Gastroesophageal sphincter (tissue), 4 donors: ENCODE measurements at regions not wholly inside any gene's neighbourhood (a gene's known extent, or its start where the extent isn't known, plus 50 kb on each side); places are given as distances from the start of the nearest gene placed in this dataset.

Experiments used
- ATAC-seq: fragments of 150-250 bp; one replicate; pipeline ENCODE4 v1.9.1; 2016; ENCODE audit warnings: mild to moderate bottlenecking, moderate library complexity
- H3K27ac ChIP-seq, 4 donors: fragments of 200-600 bp; sonication (generic) in 3 of 4; 1 replicate in 3 of 4; 2 replicates in 1 of 4; pipeline ENCODE4 v1.5.1; 2016 to 2019
- H3K27me3 ChIP-seq: fragments of 200-600 bp; sonication (generic); one replicate; pipeline ENCODE4 v1.5.1; 2019
- H3K36me3 ChIP-seq, 2 donors: fragments of 200-600 bp; sonication (generic); one replicate each; pipeline ENCODE4 v1.5.1; 2019; ENCODE audit warnings: control low read depth in 1 of 2
- H3K4me1 ChIP-seq, 3 donors: fragments of 200-600 bp; sonication (generic); 1 replicate in 2 of 3; 2 replicates in 1 of 3; pipeline ENCODE4 v1.5.1; 2016 to 2019; ENCODE audit warnings: control low read depth in 2 of 3
- H3K4me3 ChIP-seq, 2 donors: fragments of 200-600 bp; sonication (generic); one replicate each; pipeline ENCODE4 v1.5.1; 2019; ENCODE audit warnings: mild to moderate bottlenecking in 1 of 2, moderate library complexity in 1 of 2
- H3K9me3 ChIP-seq, 3 donors: fragments of 200-600 bp; sonication (generic); one replicate each; pipeline ENCODE4 v1.5.1; 2017 to 2019; ENCODE audit warnings: control low read depth in 2 of 3
- EP300 ChIP-seq: sonication (generic); formaldehyde crosslinking; IDR thresholded peaks from one replicate; pipeline ENCODE4 v1.6.1; 2017; ENCODE audit warnings: antibody characterized with exemption, mild to moderate bottlenecking
- POLR2A ChIP-seq, 2 donors: fragments of 450-650 bp; IDR thresholded peaks; one replicate each; pipeline ENCODE4 v1.6.1; 2017; ENCODE audit warnings: antibody characterized with exemption in 2 of 2, mild to moderate bottlenecking in 2 of 2, moderate library complexity in 1 of 2
- POLR2AphosphoS5 ChIP-seq: sonication (generic); formaldehyde crosslinking; IDR thresholded peaks from one replicate; pipeline ENCODE4 v1.6.1; 2017; ENCODE audit warnings: antibody characterized with exemption
- WGBS, 2 donors: methylation state at CpG; one replicate each; pipeline ENCODE4 v1.1.5; 2018; ENCODE audit warnings: low coverage in 1 of 2; 5-methylcytosine and 5-hydroxymethylcytosine counted together
- TF ChIP-seq, protein P1 (sequence below), 4 experiments: fragments of 200-600 bp in 2 of 4; fragments of 450-650 bp in 2 of 4; sonication (generic) in 1 of 4; IDR thresholded peaks; one replicate each; pipeline ENCODE4 v1.5.1; 2017 to 2019; ENCODE audit warnings: antibody characterized with exemption in 4 of 4, mild to moderate bottlenecking in 2 of 4, moderate library complexity in 2 of 4

DNA sequence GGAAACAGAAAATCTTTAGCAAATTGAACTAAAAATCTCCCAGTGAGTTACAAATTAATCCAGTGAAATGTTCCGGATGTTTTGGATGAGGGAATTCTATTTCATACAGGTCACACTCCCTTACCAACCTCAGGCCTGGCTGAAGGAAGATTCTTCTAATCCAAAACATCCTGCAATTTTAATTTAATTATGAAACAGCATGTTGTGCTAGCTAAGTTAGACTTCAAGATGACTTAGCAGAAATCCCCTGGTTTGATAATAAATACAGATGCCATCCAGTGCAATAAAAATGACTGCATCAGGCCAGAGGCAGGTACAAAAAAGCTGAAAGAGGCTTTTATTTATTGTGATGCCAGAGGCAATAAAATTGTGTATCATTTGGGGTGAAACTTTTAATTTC lies 96.7 kb upstream of the CLDN10 start:
- H3K27me3 ChIP-seq: peaks cover 15% of the 10 kb centered on the region
- WGBS, 2 donors: 56 to 57% methylated on average over 1 of the region's 1 CpG
- no peak overlapping the region for H3K4me3 ChIP-seq
- H3K4me1 ChIP-seq: no peaks in the 10 kb centered on the region
- TF ChIP-seq, protein P1, sequence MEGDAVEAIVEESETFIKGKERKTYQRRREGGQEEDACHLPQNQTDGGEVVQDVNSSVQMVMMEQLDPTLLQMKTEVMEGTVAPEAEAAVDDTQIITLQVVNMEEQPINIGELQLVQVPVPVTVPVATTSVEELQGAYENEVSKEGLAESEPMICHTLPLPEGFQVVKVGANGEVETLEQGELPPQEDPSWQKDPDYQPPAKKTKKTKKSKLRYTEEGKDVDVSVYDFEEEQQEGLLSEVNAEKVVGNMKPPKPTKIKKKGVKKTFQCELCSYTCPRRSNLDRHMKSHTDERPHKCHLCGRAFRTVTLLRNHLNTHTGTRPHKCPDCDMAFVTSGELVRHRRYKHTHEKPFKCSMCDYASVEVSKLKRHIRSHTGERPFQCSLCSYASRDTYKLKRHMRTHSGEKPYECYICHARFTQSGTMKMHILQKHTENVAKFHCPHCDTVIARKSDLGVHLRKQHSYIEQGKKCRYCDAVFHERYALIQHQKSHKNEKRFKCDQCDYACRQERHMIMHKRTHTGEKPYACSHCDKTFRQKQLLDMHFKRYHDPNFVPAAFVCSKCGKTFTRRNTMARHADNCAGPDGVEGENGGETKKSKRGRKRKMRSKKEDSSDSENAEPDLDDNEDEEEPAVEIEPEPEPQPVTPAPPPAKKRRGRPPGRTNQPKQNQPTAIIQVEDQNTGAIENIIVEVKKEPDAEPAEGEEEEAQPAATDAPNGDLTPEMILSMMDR (IDR thresholded peaks at IDR 0.05): no peak
- TF ChIP-seq EP300 (no peak), POLR2AphosphoS5 (no peak), POLR2A (IDR thresholded peaks at IDR 0.05) (no peak)
- H3K36me3 ChIP-seq: no peaks in the 10 kb centered on the region
- peaks cover 0 to 14% (median 0%) of the 10 kb centered on the region in 3 donors for H3K9me3 ChIP-seq
- no peak overlapping the region for H3K27ac ChIP-seq
- no peak for ATAC-seq

DNA sequence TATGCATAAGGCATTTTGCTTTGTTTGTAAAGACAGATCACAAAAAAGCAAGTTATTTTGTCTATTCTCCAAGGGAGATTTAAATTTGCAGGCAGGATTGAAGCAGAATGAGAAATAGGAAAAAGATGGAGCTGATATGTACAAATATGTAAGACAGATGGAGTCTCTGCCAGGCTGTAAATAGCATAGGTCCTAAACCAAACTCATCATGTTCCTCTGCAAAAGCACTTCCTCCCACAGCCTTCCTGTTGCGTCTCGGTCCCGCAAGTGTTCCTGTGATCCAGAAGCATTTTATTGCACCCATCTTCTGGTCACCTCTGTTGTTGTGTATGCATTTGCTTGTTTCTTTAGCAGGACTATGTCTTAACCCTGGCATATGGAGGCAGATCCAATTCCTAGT lies 95.7 kb upstream of the CLDN10 start:
- H3K36me3 ChIP-seq: no peaks in the 10 kb centered on the region
- 38 to 52% methylated on average over 3 of the region's 3 CpGs for WGBS, 2 donors
- H3K4me1 ChIP-seq: no peaks in the 10 kb centered on the region
- peaks cover 0 to 14% (median 0%) of the 10 kb centered on the region in 3 donors for H3K9me3 ChIP-seq
- H3K27me3 ChIP-seq: peaks cover 9% of the 10 kb centered on the region
- no peak for ATAC-seq
- H3K4me3 ChIP-seq: no peak overlapping the region
- H3K27ac ChIP-seq: no peak overlapping the region
- TF ChIP-seq POLR2AphosphoS5: no peak

DNA sequence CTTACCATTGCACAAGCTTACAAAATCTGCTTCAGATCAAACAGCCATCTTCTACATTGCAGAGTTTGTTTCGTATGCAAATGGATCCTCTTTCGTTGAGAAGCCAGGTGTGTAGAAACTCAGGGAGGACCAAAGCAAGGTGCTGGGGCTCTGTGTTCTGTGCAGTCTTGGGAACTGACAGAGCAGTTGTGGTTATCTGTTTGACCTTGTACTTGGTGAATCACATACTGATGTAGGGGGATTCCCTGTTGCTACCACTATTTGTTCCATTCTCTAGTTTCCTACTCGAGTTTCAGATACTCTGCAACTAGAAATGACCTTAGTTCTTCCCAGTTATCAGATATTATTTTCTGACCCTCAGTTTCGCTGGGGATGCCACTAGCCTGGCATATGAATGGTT lies 95.2 kb upstream of the CLDN10 start:
- WGBS, 2 donors: 55 to 67% methylated on average over 4 of the region's 4 CpGs
- Histone ChIP-seq H3K4me3 (no peak overlapping the region), H3K36me3 (no peaks in the 10 kb centered on the region), H3K27ac (no peak overlapping the region), H3K9me3 (peaks cover 0 to 14% (median 0%) of the 10 kb centered on the region in 3 donors), H3K27me3 (peaks cover 8% of the 10 kb centered on the region), H3K4me1 (no peaks in the 10 kb centered on the region)
- ATAC-seq: no peak
- TF ChIP-seq POLR2AphosphoS5: no peak
- TF ChIP-seq EP300: no peak
- TF ChIP-seq, protein P1 (IDR thresholded peaks at IDR 0.05): no peak
- TF ChIP-seq POLR2A (IDR thresholded peaks at IDR 0.05): no peak

- Histone ChIP-seq H3K4me3 (no peak overlapping the region), H3K27ac (no peak overlapping the region), H3K27me3 (no peaks in the 10 kb centered on the region), H3K36me3 (no peaks in the 10 kb centered on the region), H3K4me1 (no peaks in the 10 kb centered on the region), H3K9me3 (peaks cover 0 to 14% (median 0%) of the 10 kb centered on the region in 3 donors)
- no peak for ATAC-seq
- 24 to 45% methylated on average over 3 of the region's 3 CpGs for WGBS, 2 donors
- TF ChIP-seq POLR2A (IDR thresholded peaks at IDR 0.05) (no peak), EP300 (no peak), POLR2AphosphoS5 (no peak)
- TF ChIP-seq, protein P1 (IDR thresholded peaks at IDR 0.05): no peak
Measured at GRCh38 chr13:95462801-95463200, 89.7 kb upstream of the CLDN10 start.

DNA sequence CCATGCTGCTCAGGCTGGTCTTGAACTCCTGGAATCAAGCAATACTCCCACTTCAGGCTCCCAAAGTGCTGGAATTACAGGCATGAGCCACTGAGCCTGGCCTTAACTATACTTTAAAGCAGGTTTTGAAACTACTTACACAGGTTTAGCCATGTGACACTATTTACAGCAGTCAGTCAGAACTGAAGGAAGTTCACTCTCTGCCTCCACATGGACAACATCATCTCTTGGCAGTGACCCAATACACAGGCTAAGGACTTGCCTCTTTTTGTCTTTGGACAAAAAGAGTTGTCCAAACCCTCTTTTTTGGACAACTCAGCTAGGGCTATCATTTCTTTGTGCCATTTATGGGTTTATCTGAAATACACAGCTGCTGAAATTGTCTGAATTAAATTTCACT lies 89.0 kb upstream of the CLDN10 start:
- H3K27ac ChIP-seq: no peak overlapping the region
- H3K9me3 ChIP-seq: peaks cover 0 to 14% (median 0%) of the 10 kb centered on the region in 3 donors
- H3K4me1 ChIP-seq: no peaks in the 10 kb centered on the region
- no peaks in the 10 kb centered on the region for H3K36me3 ChIP-seq
- no peak for TF ChIP-seq POLR2AphosphoS5
- TF ChIP-seq, protein P1 (IDR thresholded peaks at IDR 0.05): no peak
- no peak for TF ChIP-seq EP300
- TF ChIP-seq POLR2A (IDR thresholded peaks at IDR 0.05): no peak
- no peaks in the 10 kb centered on the region for H3K27me3 ChIP-seq
- no peak overlapping the region for H3K4me3 ChIP-seq
- ATAC-seq: no peak
